CD14-positive monocyte (primary cell): ENCODE measurements at regions not wholly inside any gene's neighbourhood (a gene's known extent, or its start where the extent isn't known, plus 50 kb on each side); places are given as distances from the start of the nearest gene placed in this dataset.

Source experiments
- DNase-seq, 3 donors: peaks; one replicate each; pipeline ENCODE4 v3.0.0-alpha.2; 2011 to 2022
- H2AFZ ChIP-seq: 2 replicates; pipeline ENCODE4 v1.6.0; 2012; ENCODE audit warnings: mild to moderate bottlenecking, low read depth, low read length, inconsistent platforms; ENCODE audit not compliant: insufficient read depth, poor library complexity, severe bottlenecking
- H3K27ac ChIP-seq, 2 donors: 1 replicate in 1 of 2; 2 replicates in 1 of 2; pipeline ENCODE4 v1.5.1; 2012 to 2013; ENCODE audit warnings: low read length in 2 of 2, control low read depth in 1 of 2, inconsistent platforms in 1 of 2, low read depth in 1 of 2, mild to moderate bottlenecking in 1 of 2
- H3K27me3 ChIP-seq, 2 donors: one replicate each; pipeline versions ENCODE4 v1.6.0 to v1.6.1; 2011 to 2013; ENCODE audit warnings: low read length in 2 of 2; ENCODE audit not compliant: control insufficient read depth in 2 of 2, insufficient read depth in 2 of 2
- H3K36me3 ChIP-seq, 2 donors: replicated peaks in 1 of 2; 1 replicate in 1 of 2; 2 replicates in 1 of 2; pipeline versions ENCODE4 v1.5.1 to v1.6.1; 2012 to 2013; ENCODE audit warnings: low read length in 2 of 2, control low read depth in 1 of 2, inconsistent platforms in 1 of 2, mild to moderate bottlenecking in 1 of 2; ENCODE audit not compliant: insufficient read depth in 2 of 2, control insufficient read depth in 1 of 2
- H3K4me1 ChIP-seq, 2 donors: 1 replicate in 1 of 2; 2 replicates in 1 of 2; pipeline versions ENCODE4 v1.5.1 to v1.6.1; 2012 to 2013; ENCODE audit warnings: low read length in 2 of 2, control low read depth in 1 of 2, inconsistent platforms in 1 of 2, mild to moderate bottlenecking in 1 of 2, moderate library complexity in 1 of 2; ENCODE audit not compliant: insufficient read depth in 2 of 2, control insufficient read depth in 1 of 2
- H3K4me2 ChIP-seq: replicated peaks from 2 replicates; pipeline ENCODE3; 2012; ENCODE audit warnings: low read length, moderate library complexity, mild to moderate bottlenecking; ENCODE audit not compliant: poor library complexity, severe bottlenecking; ENCODE audit errors: extremely low read depth
- H3K4me3 ChIP-seq, 3 experiments: fragments of 200-600 bp in 1 of 3; sonication (generic) in 1 of 3; replicated peaks in 1 of 3; 1 replicate in 2 of 3; 2 replicates in 1 of 3; pipeline ENCODE4 v1.5.1; 2011 to 2013; ENCODE audit warnings: low read length in 3 of 3, mild to moderate bottlenecking in 3 of 3, control low read depth in 2 of 3, low read depth in 2 of 3, inconsistent platforms in 1 of 3, moderate library complexity in 1 of 3
- H3K79me2 ChIP-seq: 2 replicates; pipeline ENCODE4 v1.6.0; 2012; ENCODE audit warnings: mild to moderate bottlenecking, control low read depth, inconsistent platforms, low read length, moderate library complexity; ENCODE audit not compliant: insufficient read depth
- H3K9ac ChIP-seq: 2 replicates; pipeline ENCODE4 v1.6.0; 2017; ENCODE audit warnings: low read length, mild to moderate bottlenecking; ENCODE audit not compliant: insufficient read depth, poor library complexity, severe bottlenecking
- H3K9me3 ChIP-seq, 2 donors: replicated peaks in 1 of 2; 1 replicate in 1 of 2; 2 replicates in 1 of 2; pipeline versions ENCODE4 v1.5.1 to v1.6.1; 2012 to 2013; ENCODE audit warnings: low read length in 2 of 2, control low read depth in 1 of 2; ENCODE audit not compliant: control insufficient read depth in 1 of 2, insufficient read depth in 1 of 2
- H4K20me1 ChIP-seq: 2 replicates; pipeline ENCODE4 v1.6.0; 2012; ENCODE audit warnings: mild to moderate bottlenecking, low read length, control low read depth, moderate library complexity; ENCODE audit not compliant: insufficient read depth
- H3K27ac Mint-ChIP-seq, 7 donors: one replicate each; pipeline ENCODE4 v1.8.0; 2020; ENCODE audit warnings: mild to moderate bottlenecking in 7 of 7, mixed read lengths in 7 of 7, moderate library complexity in 6 of 7, inconsistent platforms in 2 of 7
- H3K27me3 Mint-ChIP-seq, 3 donors: one replicate each; pipeline ENCODE4 v1.8.0; 2021 to 2022; ENCODE audit warnings: low read depth in 3 of 3, mild to moderate bottlenecking in 3 of 3, mixed read lengths in 3 of 3, moderate library complexity in 3 of 3, inconsistent platforms in 1 of 3
- H3K36me3 Mint-ChIP-seq, 2 donors: one replicate each; pipeline ENCODE4 v1.8.0; 2020; ENCODE audit warnings: mixed read lengths in 2 of 2, inconsistent platforms in 1 of 2, mild to moderate bottlenecking in 1 of 2
- H3K4me1 Mint-ChIP-seq: one replicate; pipeline ENCODE4 v1.8.0; 2020; ENCODE audit warnings: mild to moderate bottlenecking, mixed read lengths
- H3K4me3 Mint-ChIP-seq, 2 donors: one replicate each; pipeline ENCODE4 v1.8.0; 2020; ENCODE audit warnings: mild to moderate bottlenecking in 2 of 2, mixed read lengths in 2 of 2, moderate library complexity in 1 of 2
- H3K9me3 Mint-ChIP-seq, 7 donors: one replicate each; pipeline ENCODE4 v1.8.0; 2020 to 2022; ENCODE audit warnings: mixed read lengths in 7 of 7, mild to moderate bottlenecking in 6 of 7, moderate library complexity in 6 of 7, inconsistent platforms in 2 of 7
- WGBS: methylation state at CpG from one replicate; pipeline ENCODE4 v1.1.5; 2013; ENCODE audit warnings: missing lambda C conversion rate; ENCODE audit not compliant: insufficient coverage; 5-methylcytosine and 5-hydroxymethylcytosine counted together
- intact Hi-C, 2 donors: fragments of 100-400 bp; cut with micrococcal nuclease; formaldehyde crosslinking; loops; one replicate each; pipeline versions ENCODE4 v1.15.0 to v1.15.1; 2023
- TF ChIP-seq, protein P1 (sequence below): fragments of 200-600 bp; IDR thresholded peaks from one replicate; pipeline ENCODE4 v1.8.0; 2022; ENCODE audit warnings: antibody characterized with exemption, mild to moderate bottlenecking

DNA sequence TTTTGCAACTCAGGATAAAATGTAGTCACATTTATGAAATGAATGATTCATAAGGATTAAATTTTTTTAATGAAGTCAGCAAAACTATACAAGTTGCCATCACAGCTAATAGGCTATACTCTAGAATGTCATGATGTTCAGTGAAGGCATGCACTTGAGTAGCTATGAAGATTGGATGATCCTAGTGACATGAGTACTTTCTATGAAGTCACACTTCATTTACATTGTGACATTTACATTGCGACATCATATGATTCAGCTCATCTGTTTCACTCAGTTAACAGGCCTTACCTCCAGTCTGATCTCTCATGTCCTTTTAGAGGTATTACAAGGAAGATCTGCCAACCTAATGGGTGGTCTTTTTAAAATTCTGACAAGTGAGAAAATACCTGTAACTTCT, 82.7 kb upstream of the FGF13 start:
- Mint-ChIP-seq H3K9me3 (peaks cover 0 to 4% (median 1%) of the 10 kb centered on the region in 7 donors), H3K36me3 (no peaks in the 10 kb centered on the region), H3K4me1 (peaks cover 2% of the 10 kb centered on the region), H3K27me3 (peaks cover 0 to 6% (median 4%) of the 10 kb centered on the region in 3 donors), H3K27ac (no peak overlapping the region), H3K4me3 (no peak overlapping the region)
- H3K36me3 ChIP-seq, result no peaks in the 10 kb centered on the region
- WGBS, result no CpG with 5 or more reads among the region's 1 CpG
- H4K20me1 ChIP-seq, result no peaks in the 10 kb centered on the region
- no peaks in the 10 kb centered on the region for H3K9me3 ChIP-seq
- intact Hi-C loops, result no loop called here
- H3K27me3 ChIP-seq, result no peaks in the 10 kb centered on the region
- no peak overlapping the region for H2AFZ ChIP-seq
- no peaks in the 10 kb centered on the region for H3K79me2 ChIP-seq
- no peak overlapping the region for H3K9ac ChIP-seq
- DNase-seq, result peak; percentile 10 to 54 (median 45)
- TF ChIP-seq, protein P1, sequence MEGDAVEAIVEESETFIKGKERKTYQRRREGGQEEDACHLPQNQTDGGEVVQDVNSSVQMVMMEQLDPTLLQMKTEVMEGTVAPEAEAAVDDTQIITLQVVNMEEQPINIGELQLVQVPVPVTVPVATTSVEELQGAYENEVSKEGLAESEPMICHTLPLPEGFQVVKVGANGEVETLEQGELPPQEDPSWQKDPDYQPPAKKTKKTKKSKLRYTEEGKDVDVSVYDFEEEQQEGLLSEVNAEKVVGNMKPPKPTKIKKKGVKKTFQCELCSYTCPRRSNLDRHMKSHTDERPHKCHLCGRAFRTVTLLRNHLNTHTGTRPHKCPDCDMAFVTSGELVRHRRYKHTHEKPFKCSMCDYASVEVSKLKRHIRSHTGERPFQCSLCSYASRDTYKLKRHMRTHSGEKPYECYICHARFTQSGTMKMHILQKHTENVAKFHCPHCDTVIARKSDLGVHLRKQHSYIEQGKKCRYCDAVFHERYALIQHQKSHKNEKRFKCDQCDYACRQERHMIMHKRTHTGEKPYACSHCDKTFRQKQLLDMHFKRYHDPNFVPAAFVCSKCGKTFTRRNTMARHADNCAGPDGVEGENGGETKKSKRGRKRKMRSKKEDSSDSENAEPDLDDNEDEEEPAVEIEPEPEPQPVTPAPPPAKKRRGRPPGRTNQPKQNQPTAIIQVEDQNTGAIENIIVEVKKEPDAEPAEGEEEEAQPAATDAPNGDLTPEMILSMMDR, result no peak
- no peak overlapping the region for H3K4me3 ChIP-seq
- no peak overlapping the region for H3K27ac ChIP-seq
- no peak overlapping the region for H3K4me2 ChIP-seq
- H3K4me1 ChIP-seq, result no peaks in the 10 kb centered on the region

- no peaks in the 10 kb centered on the region for H3K27me3 ChIP-seq
- Mint-ChIP-seq H3K4me1 (peaks cover 6% of the 10 kb centered on the region), H3K9me3 (peaks cover 0 to 3% (median 0%) of the 10 kb centered on the region in 7 donors), H3K4me3 (no peak overlapping the region), H3K27ac (no peak overlapping the region), H3K27me3 (peaks cover 2 to 3% (median 2%) of the 10 kb centered on the region in 3 donors), H3K36me3 (no peaks in the 10 kb centered on the region)
- H3K4me2 ChIP-seq, result no peak overlapping the region
- H3K9ac ChIP-seq, result no peak overlapping the region
- H3K4me1 ChIP-seq, result peaks cover 0 to 6% of the 10 kb centered on the region in 2 donors
- H3K36me3 ChIP-seq, result no peaks in the 10 kb centered on the region
- H3K79me2 ChIP-seq, result no peaks in the 10 kb centered on the region
- WGBS, result no CpG with 5 or more reads among the region's 1 CpG
- intact Hi-C loops, result no loop called here
- no peak overlapping the region for H3K27ac ChIP-seq
- DNase-seq, result no peak
- TF ChIP-seq, protein P1, result no peak
- H3K9me3 ChIP-seq, result no peaks in the 10 kb centered on the region
- no peak overlapping the region for H3K4me3 ChIP-seq
- no peak overlapping the region for H2AFZ ChIP-seq
- no peaks in the 10 kb centered on the region for H4K20me1 ChIP-seq
Observed at GRCh38 chrX:138791551-138791950, 80.0 kb upstream of the FGF13 start.
